DMS53 treated with DMSO at 0.1 percent for 48 hours (cell line): ENCODE measurements at regions not wholly inside any gene's neighbourhood (a gene's known extent, or its start where the extent isn't known, plus 50 kb on each side); places are given as distances from the start of the nearest gene placed in this dataset.

Source experiments
- DNase-seq: peaks from one replicate; lab custom pipeline; 2025; ENCODE audit not compliant: unreplicated experiment; lab: John Stamatoyannopoulos, UW

- DNase-seq = no peak
Measured at GRCh38 chr13:31049833-31050232, 111.9 kb downstream of the HSPH1 start.

- DNase-seq = no peak
Measured at GRCh38 chr13:31049083-31049482, 112.6 kb downstream of the HSPH1 start.

GRCh38 chr13:31048521-31048920, 113.2 kb downstream of the HSPH1 start:
- no peak for DNase-seq

- peak; percentile 87 for DNase-seq
Measured at GRCh38 chr13:31046711-31047279, 114.3 kb downstream of the TEX26 start.

GRCh38 chr13:31045286-31046081, 113.0 kb downstream of the TEX26 start:
- peak; percentile 89 for DNase-seq

GRCh38 chr13:31044364-31045285, 112.2 kb downstream of the TEX26 start:
- peak; percentile 76 for DNase-seq

- no peak for DNase-seq
Measured at GRCh38 chr13:31043957-31044356, 111.5 kb downstream of the TEX26 start.

- DNase-seq = no peak
Measured at GRCh38 chr13:31042481-31043165, 110.2 kb downstream of the TEX26 start.

GRCh38 chr13:31042049-31042448, 109.6 kb downstream of the TEX26 start:
- no peak for DNase-seq

GRCh38 chr13:31038834-31039552, 106.5 kb downstream of the TEX26 start:
- no peak for DNase-seq

- DNase-seq = no peak
Measured at GRCh38 chr13:31037874-31038500, 105.5 kb downstream of the TEX26 start.

GRCh38 chr13:31036731-31037695, 104.6 kb downstream of the TEX26 start:
- DNase-seq = no peak

GRCh38 chr13:31035185-31035965, 102.9 kb downstream of the TEX26 start:
- DNase-seq = no peak

- DNase-seq = no peak
Measured at GRCh38 chr13:31032528-31033113, 100.2 kb downstream of the TEX26 start.

GRCh38 chr13:31031482-31031881, 99.0 kb downstream of the TEX26 start:
- no peak for DNase-seq

- no peak for DNase-seq
Measured at GRCh38 chr13:31029102-31029501, 96.6 kb downstream of the TEX26 start.

- no peak for DNase-seq
Measured at GRCh38 chr13:31027136-31027535, 94.7 kb downstream of the TEX26 start.
